HS-5 (cell line): ENCODE measurements at regions not wholly inside any gene's neighbourhood (a gene's known extent, or its start where the extent isn't known, plus 50 kb on each side); places are given as distances from the start of the nearest gene placed in this dataset.

Source experiments
- DNase-seq: peaks from one replicate; pipeline ENCODE4 v3.0.0-alpha.2; 2012; ENCODE audit warnings: low read depth

- DNase-seq = no peak
These were observed 298.4 kb downstream of the MAFB start for GRCh38 chr20:40390654-40391053.

- DNase-seq = no peak
These were observed 318.2 kb downstream of the MAFB start for GRCh38 chr20:40370800-40371199.

- DNase-seq = no peak
These were observed 320.2 kb downstream of the MAFB start for GRCh38 chr20:40368876-40369275.

GRCh38 chr20:40361916-40362315 is 327.1 kb downstream of the MAFB start:
- DNase-seq = no peak

GRCh38 chr20:40359131-40359912 is 329.7 kb downstream of the MAFB start:
- DNase-seq = no peak

GRCh38 chr20:40354880-40355279 is 334.2 kb downstream of the MAFB start:
- no peak for DNase-seq

- DNase-seq = no peak
These were observed 345.6 kb downstream of the MAFB start for GRCh38 chr20:40343390-40343789.

- no peak for DNase-seq
These were observed 347.5 kb downstream of the MAFB start for GRCh38 chr20:40341561-40341960.

- no peak for DNase-seq
These were observed 349.2 kb downstream of the MAFB start for GRCh38 chr20:40339661-40340449.

GRCh38 chr20:40336533-40336932 is 352.5 kb downstream of the MAFB start:
- no peak for DNase-seq

- no peak for DNase-seq
These were observed 353.1 kb downstream of the MAFB start for GRCh38 chr20:40335901-40336351.

GRCh38 chr20:40335437-40335836 is 353.6 kb downstream of the MAFB start:
- no peak for DNase-seq

- no peak for DNase-seq
These were observed 355.4 kb downstream of the MAFB start for GRCh38 chr20:40333591-40333990.

GRCh38 chr20:40331807-40332560 is 357.1 kb downstream of the MAFB start:
- DNase-seq = no peak

- no peak for DNase-seq
These were observed 357.8 kb downstream of the MAFB start for GRCh38 chr20:40331249-40331648.

- no peak for DNase-seq
These were observed 359.7 kb downstream of the MAFB start for GRCh38 chr20:40329321-40329720.

- no peak for DNase-seq
These were observed 362.3 kb downstream of the MAFB start for GRCh38 chr20:40326784-40327183.

- no peak for DNase-seq
These were observed 363.9 kb downstream of the MAFB start for GRCh38 chr20:40325006-40325568.

- DNase-seq = no peak
These were observed 365.7 kb downstream of the MAFB start for GRCh38 chr20:40323361-40323794.

- no peak for DNase-seq
These were observed 366.1 kb downstream of the MAFB start for GRCh38 chr20:40322941-40323340.

- no peak for DNase-seq
These were observed 368.5 kb downstream of the MAFB start for GRCh38 chr20:40320517-40321011.
